SK-N-MC (cell line): ENCODE measurements at regions not wholly inside any gene's neighbourhood (a gene's known extent, or its start where the extent isn't known, plus 50 kb on each side); places are given as distances from the start of the nearest gene placed in this dataset.

Experiments used
- EZH2 ChIP-seq: fragments of 200-600 bp; sonication (generic); IDR thresholded peaks from one replicate; pipeline ENCODE4 v1.6.1; 2017; ENCODE audit warnings: antibody characterized with exemption
- POLR2AphosphoS5 ChIP-seq: IDR thresholded peaks from 2 replicates; pipeline ENCODE4 v1.6.1; 2012; ENCODE audit warnings: mild to moderate bottlenecking, low read depth, low read length, borderline replicate concordance

- no peak for TF ChIP-seq POLR2AphosphoS5
- TF ChIP-seq EZH2 = no peak
Measured at GRCh38 chr2:195251214-195251613, 405.8 kb upstream of the SLC39A10 start.
